NCI-H345 (cell line): ENCODE measurements at regions not wholly inside any gene's neighbourhood (a gene's known extent, or its start where the extent isn't known, plus 50 kb on each side); places are given as distances from the start of the nearest gene placed in this dataset.
A peak's percentile ranks its signal among the peaks of the same experiment; 100 is the strongest.
"Not testable (repeated sequence)": the region's sequence is repeated elsewhere in the genome, so short reads cannot be mapped to it uniquely, and the experiment has no call there.

ENCODE experiments used
- DNase-seq: peaks from one replicate; lab custom pipeline; 2025; lab: John Stamatoyannopoulos, UW

- not testable (repeated sequence) for DNase-seq
Observed at GRCh38 chr4:153106736-153107135, 97.5 kb upstream of the TRIM2 start.

DNA sequence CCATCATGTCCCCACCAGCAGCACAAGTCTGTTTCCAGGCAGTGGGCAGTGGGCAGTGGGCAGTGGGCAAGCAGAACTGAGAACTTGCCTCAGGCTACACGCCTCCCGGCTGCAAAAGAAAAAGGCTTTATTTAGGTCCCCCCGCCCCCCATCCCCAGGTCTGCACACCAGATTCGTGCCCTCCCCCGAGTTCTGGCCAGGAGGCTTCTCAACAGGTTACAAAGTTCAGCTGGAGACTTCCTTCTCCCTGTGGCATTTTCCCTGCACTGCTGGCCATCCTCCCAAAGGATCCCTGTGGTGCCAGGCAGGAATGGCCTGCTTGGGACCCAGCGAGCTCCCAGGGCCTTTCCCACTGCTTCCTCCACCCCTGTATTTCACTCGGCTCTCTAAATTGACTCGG is 97.0 kb upstream of the TRIM2 start:
- DNase-seq = no peak

DNA sequence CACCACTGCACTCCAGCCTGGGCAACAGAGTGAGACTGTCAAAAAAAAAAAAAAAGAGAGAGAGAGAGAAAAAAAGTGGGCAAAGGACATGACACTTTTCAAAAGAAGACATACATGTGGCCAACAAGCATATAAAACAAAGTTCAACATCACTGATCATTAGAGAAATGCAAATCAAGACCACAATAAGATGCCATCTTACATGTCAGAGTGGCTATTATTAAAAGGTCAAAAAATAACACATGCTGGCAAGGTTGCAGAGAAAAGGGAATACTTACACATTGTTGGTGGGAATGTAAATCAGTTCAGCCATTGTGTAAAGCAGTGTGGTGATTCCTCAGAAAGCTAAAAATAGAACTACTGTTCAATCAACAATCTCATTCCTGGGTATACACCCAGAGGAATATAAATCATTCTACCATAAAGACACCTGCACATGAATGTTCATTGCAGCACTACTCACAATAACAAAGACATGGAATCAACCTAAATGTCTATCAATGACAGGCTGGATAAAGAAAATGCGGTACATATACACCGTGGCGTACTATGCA is 94.9 kb upstream of the TRIM2 start:
- no peak for DNase-seq

GRCh38 chr4:153110739-153111138 is 93.5 kb upstream of the TRIM2 start:
- DNase-seq = no peak

- DNase-seq = no peak
Observed at GRCh38 chr4:153111426-153112040, 92.7 kb upstream of the TRIM2 start.

- no peak for DNase-seq
Observed at GRCh38 chr4:153112041-153112441, 92.2 kb upstream of the TRIM2 start.

DNA sequence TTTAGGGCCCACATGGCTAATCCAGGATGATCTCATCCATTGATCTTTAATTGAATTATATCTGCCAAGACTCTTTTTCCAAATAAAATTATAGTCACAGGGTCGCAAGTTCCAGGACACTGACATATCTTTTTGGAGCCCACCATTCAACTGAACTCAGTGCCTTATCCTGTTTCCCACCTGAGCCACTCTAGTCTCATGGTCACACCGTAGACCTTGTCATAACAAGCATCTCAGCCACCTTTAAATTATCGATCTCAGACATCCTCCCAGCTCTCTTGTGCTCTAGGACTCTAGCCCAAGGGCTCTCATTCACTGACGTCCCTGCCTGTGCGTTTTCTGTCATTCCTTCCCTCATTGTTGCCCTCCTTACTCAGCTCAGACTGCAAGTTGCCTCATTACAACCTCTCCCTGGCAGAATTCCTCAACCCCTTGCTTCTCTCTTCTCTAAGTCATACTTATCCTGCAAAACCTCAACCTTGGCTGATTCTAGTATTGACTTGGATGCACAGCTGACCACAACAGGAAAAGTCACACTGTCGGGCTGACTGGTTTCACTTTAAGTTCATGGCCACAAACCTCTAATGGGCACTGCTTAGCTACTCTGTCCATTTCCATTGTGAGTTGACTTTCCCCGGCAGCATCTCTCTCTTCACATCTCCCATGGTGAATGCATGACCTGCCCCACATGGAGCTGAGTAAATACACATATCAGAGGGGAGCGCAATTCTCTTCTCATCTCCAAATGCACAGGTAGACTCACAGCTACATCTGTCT is 91.0 kb upstream of the TRIM2 start:
- DNase-seq = no peak

DNA sequence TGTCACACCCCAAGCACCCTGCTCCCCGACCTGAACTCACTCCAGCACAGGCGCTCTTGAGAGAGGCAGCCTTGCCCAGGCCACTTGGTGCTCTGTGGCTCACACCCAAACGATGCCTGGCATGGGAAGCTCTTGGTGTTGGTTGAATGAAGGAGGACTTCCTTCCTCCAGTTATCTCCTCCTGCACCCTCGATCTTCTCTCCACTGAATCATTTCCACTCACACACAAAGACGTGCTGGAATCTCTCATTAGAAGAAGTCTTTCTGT is 90.5 kb upstream of the TRIM2 start:
- DNase-seq = no peak

DNA sequence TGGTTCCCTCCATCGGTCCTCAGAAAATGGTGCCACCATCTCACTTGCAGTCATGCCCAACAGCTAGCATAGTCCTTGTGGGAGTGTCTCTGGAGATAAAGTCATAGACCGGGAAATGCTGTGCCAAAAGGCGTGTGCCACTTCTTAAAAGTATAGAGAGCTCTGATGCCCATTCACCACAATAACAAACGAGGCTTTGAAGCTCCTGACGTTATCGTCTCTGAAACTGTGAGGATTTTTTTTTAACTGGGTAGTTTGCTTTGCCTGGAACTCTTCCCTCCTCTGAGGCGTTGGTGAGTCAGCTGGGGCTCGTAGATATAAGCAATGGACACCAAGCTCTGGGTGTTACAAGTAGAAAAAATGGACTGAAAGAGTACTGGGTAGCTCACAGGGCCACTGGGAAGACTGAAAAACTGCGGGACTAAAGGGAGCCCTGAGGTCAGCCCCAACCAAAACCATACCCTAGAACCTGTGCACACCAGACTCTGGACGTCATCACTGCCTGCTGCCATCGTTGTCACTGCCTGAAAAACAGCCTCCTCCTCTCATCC is 89.4 kb upstream of the TRIM2 start:
- DNase-seq = no peak

DNA sequence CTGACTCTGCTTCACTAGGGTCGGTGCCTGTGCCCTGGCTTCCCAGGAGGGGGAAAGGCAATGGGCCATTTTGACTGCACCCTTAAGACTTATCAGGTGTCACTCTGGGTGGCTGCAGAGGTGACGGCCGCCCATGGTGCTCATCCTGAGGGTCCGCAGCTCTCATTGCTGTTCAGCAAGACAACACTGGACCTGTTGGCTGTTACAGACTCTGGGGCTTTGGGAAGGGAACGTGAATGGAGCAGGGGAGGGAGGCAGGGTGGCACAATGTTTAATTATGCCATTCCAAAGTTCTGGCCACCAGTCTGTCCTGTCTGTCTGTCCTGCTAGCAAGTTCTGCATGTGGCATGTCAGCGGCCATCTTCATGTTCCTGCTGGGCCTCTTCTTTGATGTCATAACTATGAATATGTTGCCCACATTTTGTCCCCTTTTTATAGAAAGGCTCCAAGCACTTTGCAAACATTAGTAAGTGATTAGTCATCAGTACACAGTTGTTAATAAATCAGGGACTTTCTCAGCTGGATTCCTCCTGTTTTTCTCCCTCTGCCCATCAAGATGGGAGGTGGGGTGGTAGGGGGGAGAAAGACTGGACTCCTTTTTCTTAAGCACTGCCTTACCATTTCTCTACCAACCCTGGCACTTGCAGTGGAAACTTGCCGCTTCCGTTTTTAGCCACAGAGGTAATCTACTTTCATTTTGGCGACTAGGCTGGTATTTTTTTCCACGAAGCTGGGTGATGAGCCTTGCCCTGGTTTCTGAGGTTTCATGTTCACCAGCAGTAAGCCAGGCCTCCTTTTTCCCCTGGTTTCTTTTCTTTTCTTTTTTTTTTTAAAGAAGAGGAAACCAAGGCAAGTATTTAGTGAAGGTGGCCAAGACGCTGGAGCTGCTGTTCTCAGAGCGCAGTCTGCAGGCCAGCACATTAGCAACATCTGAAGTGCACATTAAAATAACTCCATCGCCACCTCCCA is 88.6 kb upstream of the TRIM2 start:
- DNase-seq = no peak

DNA sequence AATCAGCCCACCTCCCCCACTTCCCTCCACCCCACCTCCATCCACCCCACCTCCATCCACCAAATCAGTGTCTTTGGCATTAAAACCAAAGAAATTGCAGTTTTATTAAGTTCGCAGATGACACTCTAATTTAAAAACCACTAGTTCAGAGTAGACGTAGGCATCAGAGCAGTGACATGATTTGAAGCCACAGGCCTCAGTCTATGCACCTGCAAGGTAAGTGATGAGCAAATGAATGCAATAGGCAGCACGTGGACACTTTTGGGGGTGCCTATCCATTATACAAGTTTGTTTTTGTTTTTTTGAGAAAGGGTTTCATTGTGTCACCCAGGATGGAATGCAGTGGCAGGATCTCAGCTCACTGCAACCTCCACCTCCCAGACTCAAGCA is 88.0 kb upstream of the TRIM2 start:
- DNase-seq = no peak

GRCh38 chr4:153116801-153117200 is 87.4 kb upstream of the TRIM2 start:
- no peak for DNase-seq

DNA sequence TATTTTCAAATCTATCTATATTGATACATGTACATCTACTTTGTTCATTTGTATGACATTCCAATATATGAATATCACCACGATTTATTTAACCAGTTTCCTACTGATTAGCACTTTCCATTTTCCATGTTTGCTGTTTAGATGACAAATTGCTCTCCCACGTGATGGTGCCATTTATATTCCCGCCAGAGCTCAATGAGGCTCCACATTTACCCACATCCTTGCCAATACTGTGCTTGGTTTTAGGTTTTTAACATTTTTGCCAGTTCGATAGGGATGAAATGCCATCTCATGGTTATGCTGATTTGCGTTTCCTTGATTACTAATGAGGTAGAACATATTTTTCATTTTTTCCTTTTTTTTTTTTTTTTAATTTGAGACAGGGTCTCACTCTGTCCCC is 86.7 kb upstream of the TRIM2 start:
- no peak for DNase-seq

DNA sequence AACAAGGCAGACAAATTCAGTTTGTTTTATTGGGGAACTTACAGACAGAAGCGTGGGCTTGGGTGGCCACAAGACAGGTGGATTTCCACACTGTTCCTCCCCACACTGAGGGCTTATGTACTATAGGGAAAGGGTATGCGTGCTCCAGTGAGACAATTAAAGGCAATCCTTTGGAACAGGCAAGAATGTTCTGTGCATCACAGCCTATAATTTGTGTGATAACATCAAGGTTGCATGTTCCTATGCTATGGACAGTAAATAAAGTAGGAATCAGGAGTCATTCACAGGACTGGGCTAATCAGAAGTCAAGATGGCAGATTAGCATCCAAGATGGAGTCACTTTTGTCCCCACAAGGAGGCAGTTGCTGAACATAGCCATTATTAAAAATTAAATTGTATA is 84.6 kb upstream of the TRIM2 start:
- DNase-seq = no peak

DNA sequence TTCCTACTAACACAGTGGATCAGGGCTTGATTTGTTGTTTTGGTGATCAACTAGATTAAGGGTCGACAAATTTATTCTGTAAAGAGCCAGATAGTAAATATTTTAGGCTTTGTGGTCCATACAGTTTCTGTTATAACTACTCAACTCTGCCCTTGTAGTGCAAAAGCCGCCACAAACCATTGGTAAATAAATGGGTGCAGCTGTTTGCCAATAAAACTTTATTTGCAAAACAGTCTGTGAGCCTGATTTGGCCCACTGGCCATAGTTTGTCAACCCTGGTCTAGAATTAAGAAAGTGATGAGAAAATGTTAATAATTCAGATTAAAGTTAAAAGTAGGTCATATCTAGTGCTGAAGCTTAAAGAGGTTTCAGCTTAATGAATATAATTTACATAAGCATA is 84.0 kb upstream of the TRIM2 start:
- no peak for DNase-seq

GRCh38 chr4:153122855-153123254 is 81.4 kb upstream of the TRIM2 start:
- no peak for DNase-seq

DNA sequence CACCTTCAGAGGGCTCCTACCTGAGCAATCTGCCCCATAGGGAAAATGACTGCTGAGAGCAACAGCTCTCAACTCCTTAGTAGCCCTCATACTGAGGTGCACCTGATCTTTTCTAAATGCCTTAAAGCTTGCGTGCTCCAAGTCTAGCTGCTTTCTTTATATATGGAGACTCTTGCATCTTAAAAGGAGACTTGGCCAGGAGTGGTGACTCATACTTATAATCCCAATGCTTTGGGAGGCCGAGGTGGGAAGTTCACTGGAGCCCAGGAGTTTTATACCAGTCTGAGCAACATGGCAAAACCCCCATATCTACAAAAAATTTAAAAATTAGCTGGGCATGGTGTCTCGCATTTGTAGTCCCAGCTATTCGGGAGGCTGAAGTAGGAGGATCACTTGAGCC is 78.1 kb upstream of the TRIM2 start:
- no peak for DNase-seq

DNA sequence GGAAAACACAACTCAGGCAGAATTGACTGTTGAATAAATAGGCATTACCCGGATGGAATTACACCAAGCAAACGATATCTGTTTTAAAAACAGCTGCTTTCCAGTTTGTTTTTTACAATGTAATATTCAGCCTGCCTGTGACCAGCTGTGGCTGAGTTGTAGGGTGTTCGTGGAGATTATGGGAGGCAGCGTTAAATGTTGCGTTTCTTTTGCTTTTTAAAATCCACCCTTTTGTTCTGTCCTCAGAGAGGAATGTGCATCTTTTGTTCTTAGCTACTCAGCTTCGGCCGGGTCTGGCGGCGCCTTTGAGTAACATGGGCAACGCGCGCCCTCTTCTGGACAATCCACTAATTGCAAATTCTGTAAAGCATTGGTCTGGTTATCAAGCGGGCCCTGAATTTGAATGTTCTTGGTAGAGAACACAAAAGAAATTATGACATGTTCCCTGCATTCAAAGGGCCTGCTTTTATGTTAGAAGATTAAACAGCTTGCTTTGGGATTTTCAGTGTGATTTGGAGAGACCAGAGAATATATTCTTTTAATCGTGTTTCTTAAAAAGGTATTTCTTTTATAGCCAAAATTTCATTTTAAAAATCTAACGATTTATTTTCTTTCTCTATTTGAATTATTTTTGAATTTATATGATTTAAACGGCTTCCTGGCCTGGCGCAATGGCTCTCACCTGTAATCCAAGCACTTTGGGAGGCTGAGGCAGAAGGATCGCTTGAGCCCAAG is 76.3 kb upstream of the TRIM2 start:
- peak; percentile 80 for DNase-seq

- no peak for DNase-seq
Observed at GRCh38 chr4:153131596-153131995, 72.6 kb upstream of the TRIM2 start.

DNA sequence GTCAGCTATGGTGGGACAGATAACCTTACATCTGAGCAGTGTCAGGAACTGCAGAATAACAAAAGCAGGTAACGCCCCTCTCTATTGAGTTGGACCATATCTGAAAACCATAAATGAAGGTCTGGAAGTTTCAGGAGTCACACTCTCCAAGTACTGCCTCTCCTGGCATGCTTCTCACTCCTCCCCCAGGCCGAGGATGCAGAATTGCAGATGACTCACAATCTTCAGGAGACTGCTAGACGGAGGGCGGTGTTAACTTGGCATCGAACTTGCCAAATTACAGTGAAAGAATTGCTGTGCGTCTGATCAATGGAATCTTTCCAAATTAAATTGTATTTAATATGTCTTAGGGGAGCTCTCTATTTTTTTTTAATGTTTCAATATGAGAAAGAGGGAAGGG is 67.1 kb upstream of the TRIM2 start:
- no peak for DNase-seq

GRCh38 chr4:153137677-153138630 is 66.3 kb upstream of the TRIM2 start:
- DNase-seq = no peak
